Transverse colon (tissue), 4 donors: ENCODE measurements at regions not wholly inside any gene's neighbourhood (a gene's known extent, or its start where the extent isn't known, plus 50 kb on each side); places are given as distances from the start of the nearest gene placed in this dataset.

Experiments
- EP300 ChIP-seq: sonication (generic); formaldehyde crosslinking; IDR thresholded peaks from one replicate; pipeline ENCODE4 v1.6.1; 2017; ENCODE audit warnings: antibody characterized with exemption, low read depth
- POLR2A ChIP-seq: fragments of 450-650 bp; IDR thresholded peaks from one replicate; pipeline ENCODE4 v1.6.1; 2016; ENCODE audit warnings: antibody characterized with exemption, mild to moderate bottlenecking, moderate library complexity
- POLR2AphosphoS5 ChIP-seq, 3 donors: sonication (generic); formaldehyde crosslinking; IDR thresholded peaks; one replicate each; pipeline ENCODE4 v1.6.1; 2016; ENCODE audit warnings: antibody characterized with exemption in 3 of 3
- TF ChIP-seq, protein P1 (sequence below), 5 experiments: fragments of 200-600 bp in 3 of 5; fragments of 450-650 bp in 2 of 5; sonication (generic) in 3 of 5; IDR thresholded peaks; 1 replicate in 2 of 5; 2 replicates in 3 of 5; pipeline ENCODE4 v1.5.1; 2016 to 2017; ENCODE audit warnings: antibody characterized with exemption in 5 of 5, inconsistent platforms in 3 of 5, mild to moderate bottlenecking in 2 of 5, moderate library complexity in 1 of 5

DNA sequence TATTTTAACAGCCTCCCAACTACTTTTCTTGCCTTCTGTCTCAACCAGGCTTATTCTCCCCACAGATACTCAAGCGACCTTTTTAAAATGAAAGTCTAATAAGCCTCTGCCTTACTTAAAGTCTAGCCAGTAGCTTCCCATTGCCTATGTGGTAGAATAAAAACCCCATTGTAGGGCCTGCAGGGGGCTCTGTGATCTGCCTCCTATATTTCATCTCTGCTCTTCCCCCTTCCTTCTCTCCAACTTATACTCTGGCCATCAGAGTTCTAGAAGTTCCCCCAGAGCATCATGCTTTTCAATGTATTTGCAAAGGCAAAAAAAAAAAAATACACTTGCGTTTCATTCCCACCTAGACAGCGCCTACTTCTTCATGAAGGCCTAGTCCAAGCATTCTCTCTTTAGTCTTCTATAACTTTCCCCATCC, 167.7 kb upstream of the ADO start:
- TF ChIP-seq POLR2A: no peak
- TF ChIP-seq, protein P1, sequence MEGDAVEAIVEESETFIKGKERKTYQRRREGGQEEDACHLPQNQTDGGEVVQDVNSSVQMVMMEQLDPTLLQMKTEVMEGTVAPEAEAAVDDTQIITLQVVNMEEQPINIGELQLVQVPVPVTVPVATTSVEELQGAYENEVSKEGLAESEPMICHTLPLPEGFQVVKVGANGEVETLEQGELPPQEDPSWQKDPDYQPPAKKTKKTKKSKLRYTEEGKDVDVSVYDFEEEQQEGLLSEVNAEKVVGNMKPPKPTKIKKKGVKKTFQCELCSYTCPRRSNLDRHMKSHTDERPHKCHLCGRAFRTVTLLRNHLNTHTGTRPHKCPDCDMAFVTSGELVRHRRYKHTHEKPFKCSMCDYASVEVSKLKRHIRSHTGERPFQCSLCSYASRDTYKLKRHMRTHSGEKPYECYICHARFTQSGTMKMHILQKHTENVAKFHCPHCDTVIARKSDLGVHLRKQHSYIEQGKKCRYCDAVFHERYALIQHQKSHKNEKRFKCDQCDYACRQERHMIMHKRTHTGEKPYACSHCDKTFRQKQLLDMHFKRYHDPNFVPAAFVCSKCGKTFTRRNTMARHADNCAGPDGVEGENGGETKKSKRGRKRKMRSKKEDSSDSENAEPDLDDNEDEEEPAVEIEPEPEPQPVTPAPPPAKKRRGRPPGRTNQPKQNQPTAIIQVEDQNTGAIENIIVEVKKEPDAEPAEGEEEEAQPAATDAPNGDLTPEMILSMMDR (IDR thresholded peaks at IDR 0.05): no peak
- TF ChIP-seq EP300: no peak
- TF ChIP-seq POLR2AphosphoS5 (IDR thresholded peaks at IDR 0.05): no peak
